ENCODE measurements at regions not wholly inside any gene's neighbourhood (a gene's known extent, or its start where the extent isn't known, plus 50 kb on each side); places are given as distances from the start of the nearest gene placed in this dataset.

- no TSS peak for BruUV-seq (replicated peaks)
- intact Hi-C loops (cut with micrococcal nuclease), result no loop called here
Observed at GRCh38 chr5:18072600-18072999, 438.3 kb downstream of the TAF11L14 start.

More at GRCh38 chr5:18072600-18072999, 438.3 kb downstream of the TAF11L14 start:
- ChIA-PET POLR2A (ENCODE audit: unreplicated experiment) (no interaction called here), CTCF (no interaction called here)
- Histone ChIP-seq H4K20me1 (ENCODE audit: insufficient read depth, low read length) (no peaks in the 10 kb centered on the region), H3K4me1 (ENCODE audit: control insufficient read depth, insufficient read depth, low read length) (no peaks in the 10 kb centered on the region), H3K9me1 (ENCODE audit: insufficient read depth, low read length) (no peaks in the 10 kb centered on the region), H3K56ac (ENCODE audit: extremely low read depth, insufficient read depth, low read length) (no peak overlapping the region), H3K27ac (ENCODE audit: insufficient read depth, low read length) (no peak overlapping the region), H3K18ac (ENCODE audit: low read depth, low read length) (no peak overlapping the region), H2AK5ac (ENCODE audit: low read depth, low read length) (no peak overlapping the region), H3K4me2 (ENCODE audit: low read depth, low read length) (no peak overlapping the region), H3K79me1 (ENCODE audit: low read depth in 1 of 2, low read length in 2 of 2) (no peaks in the 10 kb centered on the region), H3K36me3 (ENCODE audit: control insufficient read depth, insufficient read depth, low read length) (no peaks in the 10 kb centered on the region), H3K9me3 (ENCODE audit: control insufficient read depth, insufficient read depth, low read length) (no peaks in the 10 kb centered on the region), H3K4ac (ENCODE audit: low read depth, low read length) (no peak overlapping the region), H2BK5ac (ENCODE audit: low read depth, low read length, poor library complexity, severe bottlenecking) (no peak overlapping the region), H3K4me3 (ENCODE audit: insufficient read depth, low read depth, low read length) (no peak overlapping the region), H2BK120ac (ENCODE audit: low read depth, low read length) (no peak overlapping the region), H2AK9ac (replicated peaks; ENCODE audit: low read depth, low read length, poor library complexity) (no peak overlapping the region), H2BK15ac (ENCODE audit: low read depth, low read length) (no peak overlapping the region), H3K23ac (ENCODE audit: low read depth, low read length) (no peak overlapping the region), H3K27me3 (ENCODE audit: control insufficient read depth, insufficient read depth, low read length) (no peaks in the 10 kb centered on the region), H2BK20ac (ENCODE audit: low read depth, low read length) (no peak overlapping the region), H4K5ac (ENCODE audit: low read depth, low read length) (no peak overlapping the region), H4K8ac (ENCODE audit: low read depth in 2 of 2, low read length in 2 of 2) (no peak overlapping the region), H4K91ac (ENCODE audit: insufficient read depth, low read depth, low read length) (no peak overlapping the region), H3K9ac (ENCODE audit: low read depth, low read length) (no peak overlapping the region), H2AFZ (replicated peaks; ENCODE audit: low read length, poor library complexity) (no peak overlapping the region), H3K14ac (replicated peaks; ENCODE audit: low read depth, low read length) (no peak overlapping the region)
- dilution Hi-C loops (cut with HindIII; ENCODE audit: low sequenced_read_pairs, unreplicated experiment), result no loop called here
- ATAC-seq (ENCODE audit: low read depth) (no peak), DNase-seq (no peak)
- no CpG with 5 or more reads among the region's 2 CpGs for WGBS, 2 experiments (ENCODE audit: extremely low coverage in 2 of 2, insufficient read length in 1 of 2)
- no peak for TF ChIP-seq USF2 (IDR thresholded peaks at IDR 0.05; ENCODE audit: low read depth, low read length)
- no peak for TF ChIP-seq RAD21 (IDR thresholded peaks at IDR 0.05; ENCODE audit: low read length)
- no peak for TF ChIP-seq MAZ (IDR thresholded peaks at IDR 0.05; ENCODE audit: borderline replicate concordance, low read depth, low read length)
- TF ChIP-seq ELK1 (IDR thresholded peaks at IDR 0.05; ENCODE audit: borderline replicate concordance, low read depth, low read length), result no peak
- in situ Hi-C loops (cut with MboI; ENCODE audit: low sequenced_read_pairs), result no loop called here

All from IMR-90 (cell line).